ENCODE measurements at regions not wholly inside any gene's neighbourhood (a gene's known extent, or its start where the extent isn't known, plus 50 kb on each side); places are given as distances from the start of the nearest gene placed in this dataset.

- Histone ChIP-seq H3K4me3 (ENCODE audit: low read length in 3 of 3) (no peak overlapping the region), H3K9ac (ENCODE audit: low read length in 3 of 3) (no peak overlapping the region), H3K9me3 (ENCODE audit: control insufficient read depth in 2 of 3, insufficient read depth in 1 of 3, low read length in 3 of 3) (no peaks in the 10 kb centered on the region), H3K4me1 (ENCODE audit: control insufficient read depth in 2 of 3, insufficient read depth in 2 of 3, low read depth in 1 of 3, low read length in 3 of 3) (no peaks in the 10 kb centered on the region), H3K27me3 (ENCODE audit: control insufficient read depth, insufficient read depth, low read length) (no peaks in the 10 kb centered on the region), H3K36me3 (ENCODE audit: control insufficient read depth in 2 of 3, insufficient read depth in 3 of 3, low read length in 3 of 3) (no peaks in the 10 kb centered on the region), H3K27ac (ENCODE audit: low read depth in 2 of 2, low read length in 2 of 2) (no peak overlapping the region)
- no peak for FAIRE-seq
- no peak for DNase-seq
- no peak for TF ChIP-seq CTCF (IDR thresholded peaks at IDR 0.05; ENCODE audit: borderline replicate concordance, extremely low read depth, insufficient read depth)
- intact Hi-C loops (cut with DNase I): no loop called here
Observed at GRCh38 chr20:22460231-22460630, 124.1 kb downstream of the FOXA2 start.

- no peaks in the 10 kb centered on the region for H3K4me1 ChIP-seq (ENCODE audit: control insufficient read depth in 2 of 3, insufficient read depth in 2 of 3, low read depth in 1 of 3, low read length in 3 of 3)
- H3K36me3 ChIP-seq (ENCODE audit: control insufficient read depth in 2 of 3, insufficient read depth in 3 of 3, low read length in 3 of 3): no peaks in the 10 kb centered on the region
- no peak overlapping the region for H3K27ac ChIP-seq (ENCODE audit: low read depth in 2 of 2, low read length in 2 of 2)
- no peak for FAIRE-seq
- no peak for DNase-seq
- no peaks in the 10 kb centered on the region for H3K9me3 ChIP-seq (ENCODE audit: control insufficient read depth in 2 of 3, insufficient read depth in 1 of 3, low read length in 3 of 3)
- no peaks in the 10 kb centered on the region for H3K27me3 ChIP-seq (ENCODE audit: control insufficient read depth, insufficient read depth, low read length)
- intact Hi-C loops (cut with DNase I): no loop called here
- no peak overlapping the region for H3K4me3 ChIP-seq (ENCODE audit: low read length in 3 of 3)
- H3K9ac ChIP-seq (ENCODE audit: low read length in 3 of 3): no peak overlapping the region
- no peak for TF ChIP-seq CTCF (IDR thresholded peaks at IDR 0.05; ENCODE audit: borderline replicate concordance, extremely low read depth, insufficient read depth)
Observed at GRCh38 chr20:22459754-22460153, 124.6 kb downstream of the FOXA2 start.

GRCh38 chr20:22456109-22456508 is 128.3 kb downstream of the FOXA2 start:
- Histone ChIP-seq H3K4me3 (ENCODE audit: low read length in 3 of 3) (no peak overlapping the region), H3K4me1 (ENCODE audit: control insufficient read depth in 2 of 3, insufficient read depth in 2 of 3, low read depth in 1 of 3, low read length in 3 of 3) (no peaks in the 10 kb centered on the region), H3K36me3 (ENCODE audit: control insufficient read depth in 2 of 3, insufficient read depth in 3 of 3, low read length in 3 of 3) (no peaks in the 10 kb centered on the region), H3K9me3 (ENCODE audit: control insufficient read depth in 2 of 3, insufficient read depth in 1 of 3, low read length in 3 of 3) (no peaks in the 10 kb centered on the region), H3K27me3 (ENCODE audit: control insufficient read depth, insufficient read depth, low read length) (no peaks in the 10 kb centered on the region), H3K27ac (ENCODE audit: low read depth in 2 of 2, low read length in 2 of 2) (no peak overlapping the region), H3K9ac (ENCODE audit: low read length in 3 of 3) (no peak overlapping the region)
- intact Hi-C loops (cut with DNase I): no loop called here
- DNase-seq: no peak
- no peak for TF ChIP-seq CTCF (IDR thresholded peaks at IDR 0.05; ENCODE audit: borderline replicate concordance, extremely low read depth, insufficient read depth)
- no peak for FAIRE-seq

- Histone ChIP-seq H3K27me3 (ENCODE audit: control insufficient read depth, insufficient read depth, low read length) (no peaks in the 10 kb centered on the region), H3K36me3 (ENCODE audit: control insufficient read depth in 2 of 3, insufficient read depth in 3 of 3, low read length in 3 of 3) (no peaks in the 10 kb centered on the region), H3K4me3 (ENCODE audit: low read length in 3 of 3) (no peak overlapping the region), H3K9ac (ENCODE audit: low read length in 3 of 3) (no peak overlapping the region), H3K27ac (ENCODE audit: low read depth in 2 of 2, low read length in 2 of 2) (no peak overlapping the region), H3K9me3 (ENCODE audit: control insufficient read depth in 2 of 3, insufficient read depth in 1 of 3, low read length in 3 of 3) (no peaks in the 10 kb centered on the region), H3K4me1 (ENCODE audit: control insufficient read depth in 2 of 3, insufficient read depth in 2 of 3, low read depth in 1 of 3, low read length in 3 of 3) (peaks cover 0 to under 1% (median 0%) of the 10 kb centered on the region in 3 donors)
- intact Hi-C loops (cut with DNase I): no loop called here
- FAIRE-seq (no peak), DNase-seq (no peak)
- TF ChIP-seq CTCF (IDR thresholded peaks at IDR 0.05; ENCODE audit: borderline replicate concordance, extremely low read depth, insufficient read depth): no peak
Observed at GRCh38 chr20:22455259-22455658, 129.1 kb downstream of the FOXA2 start.
